Tibial nerve (tissue), 4 donors: ENCODE measurements at regions not wholly inside any gene's neighbourhood (a gene's known extent, or its start where the extent isn't known, plus 50 kb on each side); places are given as distances from the start of the nearest gene placed in this dataset.

ENCODE experiments used
- DNase-seq, 2 donors: peaks; one replicate each; pipeline ENCODE4 v3.0.0-alpha.2; 2019; ENCODE audit warnings: low spot score in 2 of 2
- H3K27ac ChIP-seq, 4 donors: fragments of 200-600 bp; sonication (generic) in 3 of 4; one replicate each; pipeline ENCODE4 v1.5.1; 2017 to 2019; ENCODE audit warnings: mild to moderate bottlenecking in 1 of 4
- H3K27me3 ChIP-seq, 2 donors: fragments of 200-600 bp; sonication (generic) in 1 of 2; one replicate each; pipeline versions ENCODE4 v1.5.1 to v1.6.0; 2017 to 2019
- H3K36me3 ChIP-seq, 3 donors: fragments of 200-600 bp; sonication (generic); one replicate each; pipeline ENCODE4 v1.5.1; 2018 to 2019
- H3K4me1 ChIP-seq, 4 donors: fragments of 200-600 bp; sonication (generic) in 3 of 4; one replicate each; pipeline ENCODE4 v1.5.1; 2017 to 2019
- H3K4me3 ChIP-seq, 4 donors: fragments of 200-600 bp; sonication (generic) in 3 of 4; one replicate each; pipeline ENCODE4 v1.5.1; 2017 to 2019; ENCODE audit warnings: mild to moderate bottlenecking in 1 of 4, moderate library complexity in 1 of 4
- H3K9me3 ChIP-seq, 4 donors: fragments of 200-600 bp; sonication (generic) in 3 of 4; one replicate each; pipeline ENCODE4 v1.5.1; 2017 to 2019
- CTCF ChIP-seq, 5 experiments: fragments of 200-600 bp in 3 of 5; fragments of 450-650 bp in 2 of 5; sonication (generic) in 3 of 5; IDR thresholded peaks; one replicate each; pipeline ENCODE4 v1.5.1; 2016 to 2019; ENCODE audit warnings: antibody characterized with exemption in 5 of 5, mild to moderate bottlenecking in 3 of 5, moderate library complexity in 2 of 5
- EP300 ChIP-seq, 2 donors: sonication (generic); formaldehyde crosslinking; IDR thresholded peaks; one replicate each; pipeline ENCODE4 v1.6.1; 2017; ENCODE audit warnings: antibody characterized with exemption in 2 of 2, mild to moderate bottlenecking in 1 of 2
- POLR2A ChIP-seq, 2 donors: fragments of 450-650 bp; IDR thresholded peaks; one replicate each; pipeline ENCODE4 v1.6.1; 2017; ENCODE audit warnings: antibody characterized with exemption in 2 of 2, mild to moderate bottlenecking in 2 of 2, moderate library complexity in 2 of 2
- WGBS, 2 donors: methylation state at CpG; one replicate each; pipeline ENCODE4 v1.1.5; 2018; 5-methylcytosine and 5-hydroxymethylcytosine counted together

DNA sequence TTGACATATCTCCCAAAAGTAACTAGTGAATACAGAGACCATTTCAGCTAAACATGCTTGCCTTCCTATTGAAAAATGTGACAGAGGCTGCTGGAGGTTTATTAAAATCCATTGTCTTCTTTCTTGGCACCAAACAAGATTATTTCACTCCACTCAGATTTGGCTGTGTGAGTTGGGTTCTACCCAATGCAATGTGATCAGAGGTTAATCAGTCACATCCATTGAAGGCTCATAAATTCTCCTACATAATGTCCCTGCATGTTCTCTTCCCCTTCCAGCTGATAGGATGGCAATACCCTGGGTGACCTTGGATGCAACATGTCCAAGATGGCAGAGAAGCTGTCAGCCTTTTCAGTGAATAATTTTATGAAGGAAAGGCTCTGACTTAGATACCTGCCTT lies 54.5 kb downstream of the TKTL2 start:
- Histone ChIP-seq H3K4me1 (no peaks in the 10 kb centered on the region), H3K9me3 (no peaks in the 10 kb centered on the region), H3K36me3 (no peaks in the 10 kb centered on the region), H3K4me3 (no peak overlapping the region), H3K27me3 (no peaks in the 10 kb centered on the region), H3K27ac (no peak overlapping the region)
- TF ChIP-seq POLR2A (IDR thresholded peaks at IDR 0.05) (no peak), CTCF (IDR thresholded peaks at IDR 0.05) (no peak), EP300 (IDR thresholded peaks at IDR 0.05) (no peak)
- DNase-seq: no peak

GRCh38 chr4:163415668-163416067 lies 57.9 kb downstream of the TKTL2 start:
- Histone ChIP-seq H3K36me3 (no peaks in the 10 kb centered on the region), H3K27me3 (no peaks in the 10 kb centered on the region), H3K27ac (no peak overlapping the region), H3K9me3 (no peaks in the 10 kb centered on the region), H3K4me3 (no peak overlapping the region), H3K4me1 (no peaks in the 10 kb centered on the region)
- no peak for DNase-seq
- 68 to 76% methylated on average over 3 of the region's 3 CpGs for WGBS, 2 donors
- no peak for TF ChIP-seq POLR2A (IDR thresholded peaks at IDR 0.05)
- no peak for TF ChIP-seq CTCF (IDR thresholded peaks at IDR 0.05)
- no peak for TF ChIP-seq EP300 (IDR thresholded peaks at IDR 0.05)

DNA sequence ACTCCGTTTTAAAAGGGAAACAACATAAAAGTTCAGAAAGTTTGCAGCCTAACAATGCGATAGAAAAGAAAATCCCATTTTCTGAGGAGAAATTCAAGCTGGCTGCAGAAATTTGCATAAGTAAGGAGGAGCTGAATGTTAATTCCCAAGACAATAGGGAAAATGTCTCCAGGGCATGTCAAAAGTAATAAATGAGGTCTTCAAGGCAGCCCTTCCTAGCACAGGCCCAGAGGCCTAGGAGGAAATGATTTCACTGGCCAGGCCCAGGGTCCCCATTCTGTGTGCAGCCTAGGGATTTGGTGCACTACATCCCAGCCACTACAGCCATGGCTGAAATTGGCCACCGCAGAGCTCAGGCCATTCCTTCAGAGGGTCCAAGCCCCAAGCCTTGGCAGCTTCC lies 59.3 kb downstream of the TKTL2 start:
- no peak overlapping the region for H3K27ac ChIP-seq
- no peak overlapping the region for H3K4me3 ChIP-seq
- WGBS, 2 donors: 85 to 88% methylated on average over 3 of the region's 3 CpGs
- H3K4me1 ChIP-seq: no peaks in the 10 kb centered on the region
- H3K36me3 ChIP-seq: no peaks in the 10 kb centered on the region
- no peak for TF ChIP-seq EP300 (IDR thresholded peaks at IDR 0.05)
- no peak for TF ChIP-seq CTCF (IDR thresholded peaks at IDR 0.05)
- no peak for TF ChIP-seq POLR2A (IDR thresholded peaks at IDR 0.05)
- DNase-seq: no peak
- H3K9me3 ChIP-seq: no peaks in the 10 kb centered on the region
- H3K27me3 ChIP-seq: no peaks in the 10 kb centered on the region

- peak overlapping the region in 2 of 4 donors; percentile 9 to 19 for H3K4me3 ChIP-seq
- H3K9me3 ChIP-seq: no peaks in the 10 kb centered on the region
- peaks cover 0 to 7% (median 5%) of the 10 kb centered on the region in 4 donors for H3K4me1 ChIP-seq
- no peak for DNase-seq
- WGBS, 2 donors: 8 to 15% methylated on average over 5 of the region's 5 CpGs
- TF ChIP-seq EP300 (IDR thresholded peaks at IDR 0.05) (no peak), POLR2A (IDR thresholded peaks at IDR 0.05) (no peak), CTCF (IDR thresholded peaks at IDR 0.05) (no peak)
- no peaks in the 10 kb centered on the region for H3K27me3 ChIP-seq
- no peak overlapping the region for H3K27ac ChIP-seq
- H3K36me3 ChIP-seq: no peaks in the 10 kb centered on the region
Measured at GRCh38 chr4:163404580-163404979, 60.9 kb downstream of the NPY5R start.

- Histone ChIP-seq H3K4me3 (no peak overlapping the region), H3K27ac (no peak overlapping the region), H3K36me3 (no peaks in the 10 kb centered on the region), H3K27me3 (no peaks in the 10 kb centered on the region), H3K4me1 (peaks cover 0 to 7% (median 5%) of the 10 kb centered on the region in 4 donors), H3K9me3 (no peaks in the 10 kb centered on the region)
- WGBS, 2 donors: 74 to 78% methylated on average over 1 of the region's 1 CpG
- TF ChIP-seq CTCF (IDR thresholded peaks at IDR 0.05): no peak
- TF ChIP-seq POLR2A (IDR thresholded peaks at IDR 0.05): no peak
- TF ChIP-seq EP300 (IDR thresholded peaks at IDR 0.05): no peak
- DNase-seq: no peak
Measured at GRCh38 chr4:163404080-163404479, 60.4 kb downstream of the NPY5R start.
